HG02973 (cell line): ENCODE measurements at regions not wholly inside any gene's neighbourhood (a gene's known extent, or its start where the extent isn't known, plus 50 kb on each side); places are given as distances from the start of the nearest gene placed in this dataset.
"Not testable (repeated sequence)": the region's sequence is repeated elsewhere in the genome, so short reads cannot be mapped to it uniquely, and the experiment has no call there.

Source experiments
- ATAC-seq: cut with Tn5 transposase; IDR thresholded peaks from one replicate; pipeline ENCODE4 v1.9.1; 2021; ENCODE audit warnings: moderate library complexity; ENCODE audit not compliant: unreplicated experiment

DNA sequence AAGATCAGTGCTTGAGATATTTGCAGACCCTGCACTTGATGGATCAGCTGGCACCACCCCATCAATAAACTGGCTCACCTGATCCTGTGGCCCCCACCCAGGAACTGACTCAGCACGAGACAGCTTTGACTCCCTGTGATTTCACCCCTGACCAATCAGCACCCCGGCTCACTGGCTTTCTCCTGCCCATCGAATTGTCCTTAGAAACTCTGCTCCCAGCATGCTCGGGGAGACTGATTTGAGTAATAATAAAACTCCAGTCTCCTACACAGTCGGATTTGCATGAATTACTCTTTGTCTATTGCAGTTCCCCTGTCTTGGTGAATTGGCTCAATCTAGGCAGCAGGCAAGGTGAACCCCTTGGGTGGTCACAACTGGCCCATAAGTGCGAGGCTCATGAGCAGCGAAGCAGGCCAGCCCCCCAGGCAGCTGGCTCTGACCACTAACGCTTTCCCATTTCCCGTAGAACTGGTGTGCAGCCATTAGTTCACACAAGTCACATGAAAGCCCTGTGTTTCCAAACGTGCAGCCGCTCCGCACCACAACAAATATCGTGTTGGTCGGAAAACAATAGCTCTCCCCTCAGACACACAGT, 79.6 kb downstream of the RSPH3 start:
- no peak for ATAC-seq

DNA sequence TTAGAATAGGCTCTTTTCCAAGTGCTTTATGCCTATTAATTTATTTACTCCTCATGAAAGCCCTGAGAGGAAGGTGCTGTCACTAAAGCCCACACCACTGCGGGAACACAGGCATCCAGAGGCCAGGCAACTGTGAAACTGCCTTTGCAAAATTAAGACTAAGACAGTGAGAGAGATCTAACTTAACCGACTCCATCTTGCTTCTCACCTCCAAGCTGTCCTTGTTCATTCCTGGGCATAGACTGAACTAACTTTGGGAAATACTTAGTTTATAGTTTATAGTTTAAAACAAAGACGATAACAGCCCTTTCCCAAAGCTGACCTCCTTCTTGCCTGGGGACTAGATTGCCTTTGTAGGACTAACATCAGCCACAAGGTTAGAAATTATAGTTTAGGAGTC, 80.1 kb downstream of the RSPH3 start:
- ATAC-seq = no peak

DNA sequence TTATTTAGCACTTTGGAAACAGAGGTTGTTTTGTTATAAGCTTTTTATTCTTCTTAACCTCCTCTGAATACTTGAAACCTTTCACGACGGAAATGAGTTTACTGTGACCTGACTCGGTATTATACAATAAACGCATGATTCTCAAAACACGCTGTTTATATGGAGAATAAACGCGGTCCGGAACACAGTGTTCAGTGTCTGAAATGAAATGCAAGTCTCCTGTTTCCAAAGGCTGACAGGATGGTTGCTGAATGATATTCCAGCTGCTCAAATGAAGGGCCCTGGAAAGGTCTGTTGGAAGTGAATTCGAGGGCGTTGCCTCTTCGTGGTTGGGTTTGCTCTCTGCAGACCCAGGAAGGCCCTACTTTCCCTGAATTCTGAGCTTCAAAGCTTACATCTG, 83.4 kb downstream of the RSPH3 start:
- no peak for ATAC-seq

DNA sequence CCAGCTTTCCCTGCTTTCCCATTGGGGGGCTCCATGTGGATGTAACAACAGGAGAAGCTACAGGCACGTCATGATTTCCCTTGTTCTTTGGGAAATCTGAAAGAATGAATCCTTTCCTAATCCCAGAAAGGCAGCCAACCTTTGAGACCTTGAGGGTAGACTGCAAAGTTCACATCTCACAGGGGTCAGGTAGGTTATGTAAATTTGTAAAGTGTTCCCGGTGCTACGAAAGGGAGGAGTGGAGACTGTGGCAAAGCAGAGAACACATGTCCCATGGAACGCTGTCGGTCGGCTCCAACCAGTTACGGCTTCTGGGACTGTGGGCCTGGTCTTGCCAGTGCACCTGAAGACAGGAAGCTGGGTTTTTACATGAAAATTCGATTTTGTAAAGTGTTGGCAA, 85.1 kb downstream of the RSPH3 start:
- no peak for ATAC-seq

DNA sequence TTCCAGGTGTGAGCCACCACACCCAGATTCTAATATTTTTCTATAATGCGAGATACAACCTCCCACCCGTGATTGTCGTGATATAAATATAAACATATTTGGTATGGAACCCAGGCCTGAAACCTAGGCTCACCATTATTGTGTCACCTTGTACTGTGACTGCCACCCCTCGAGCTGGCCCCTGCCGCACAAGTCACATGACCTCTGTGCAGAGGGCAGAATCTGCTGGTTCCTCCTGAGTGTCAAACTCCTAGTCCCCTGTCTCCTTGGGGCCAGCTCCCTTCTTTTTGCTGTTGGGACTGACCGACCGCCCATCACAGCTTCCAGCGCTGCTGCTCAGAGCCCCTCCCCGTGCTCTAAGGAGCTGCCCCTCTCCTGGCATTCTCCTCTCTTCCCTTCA, 86.4 kb downstream of the RSPH3 start:
- ATAC-seq = no peak

DNA sequence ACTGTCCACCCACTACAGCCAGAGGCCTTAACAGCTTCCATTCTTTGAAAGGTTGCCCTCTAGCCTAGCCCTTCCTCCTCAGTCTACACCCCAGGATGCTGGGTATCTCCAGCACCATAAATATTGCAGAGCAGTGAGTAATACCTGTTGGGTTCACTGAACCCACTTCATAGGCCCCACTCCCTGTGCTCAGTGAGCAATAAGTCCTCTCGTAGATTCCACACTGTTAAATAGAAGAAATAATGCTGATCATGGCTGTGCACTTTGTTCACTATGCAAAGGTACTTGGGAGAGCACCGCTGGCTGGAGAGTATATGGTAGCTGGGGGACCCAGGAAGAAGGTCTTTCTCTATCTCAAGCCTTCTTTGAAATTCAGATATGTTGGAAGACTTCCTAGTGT, 87.3 kb downstream of the RSPH3 start:
- no peak for ATAC-seq

DNA sequence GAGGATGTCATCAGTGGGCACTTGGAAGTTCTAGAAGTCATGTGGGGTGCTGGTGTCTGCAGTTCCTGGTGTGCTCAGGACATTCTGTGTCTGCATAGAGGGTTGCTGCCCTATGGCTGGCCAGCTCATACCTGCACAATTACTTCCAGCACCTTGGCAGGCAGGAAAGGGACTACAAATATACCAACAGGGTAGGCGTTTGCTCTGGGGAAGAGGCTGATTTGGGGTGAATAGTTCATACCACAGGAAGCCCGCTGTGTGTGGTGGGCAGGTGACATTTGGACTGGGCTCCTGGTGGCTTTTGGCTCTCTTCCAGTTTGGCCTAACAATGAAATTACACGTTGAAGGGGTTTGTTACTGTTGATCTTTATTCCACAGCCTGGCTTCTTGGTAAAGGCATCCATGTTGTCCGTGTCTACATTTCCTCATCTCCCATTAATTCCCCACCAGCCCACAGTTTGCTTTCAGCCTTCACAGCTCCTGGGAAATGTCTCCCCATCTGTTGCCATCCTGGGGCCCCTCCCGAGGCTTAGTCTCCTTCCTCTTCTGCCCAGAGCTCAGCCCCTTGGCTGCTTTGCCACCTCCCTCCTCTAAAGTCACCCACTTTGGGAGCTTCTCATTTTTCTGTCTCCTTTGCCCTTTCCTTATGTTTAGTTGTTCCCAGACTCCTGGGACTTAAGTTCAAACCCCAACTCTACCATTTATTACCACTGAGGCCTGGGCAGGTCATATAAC, 88.1 kb downstream of the RSPH3 start:
- ATAC-seq = no peak

DNA sequence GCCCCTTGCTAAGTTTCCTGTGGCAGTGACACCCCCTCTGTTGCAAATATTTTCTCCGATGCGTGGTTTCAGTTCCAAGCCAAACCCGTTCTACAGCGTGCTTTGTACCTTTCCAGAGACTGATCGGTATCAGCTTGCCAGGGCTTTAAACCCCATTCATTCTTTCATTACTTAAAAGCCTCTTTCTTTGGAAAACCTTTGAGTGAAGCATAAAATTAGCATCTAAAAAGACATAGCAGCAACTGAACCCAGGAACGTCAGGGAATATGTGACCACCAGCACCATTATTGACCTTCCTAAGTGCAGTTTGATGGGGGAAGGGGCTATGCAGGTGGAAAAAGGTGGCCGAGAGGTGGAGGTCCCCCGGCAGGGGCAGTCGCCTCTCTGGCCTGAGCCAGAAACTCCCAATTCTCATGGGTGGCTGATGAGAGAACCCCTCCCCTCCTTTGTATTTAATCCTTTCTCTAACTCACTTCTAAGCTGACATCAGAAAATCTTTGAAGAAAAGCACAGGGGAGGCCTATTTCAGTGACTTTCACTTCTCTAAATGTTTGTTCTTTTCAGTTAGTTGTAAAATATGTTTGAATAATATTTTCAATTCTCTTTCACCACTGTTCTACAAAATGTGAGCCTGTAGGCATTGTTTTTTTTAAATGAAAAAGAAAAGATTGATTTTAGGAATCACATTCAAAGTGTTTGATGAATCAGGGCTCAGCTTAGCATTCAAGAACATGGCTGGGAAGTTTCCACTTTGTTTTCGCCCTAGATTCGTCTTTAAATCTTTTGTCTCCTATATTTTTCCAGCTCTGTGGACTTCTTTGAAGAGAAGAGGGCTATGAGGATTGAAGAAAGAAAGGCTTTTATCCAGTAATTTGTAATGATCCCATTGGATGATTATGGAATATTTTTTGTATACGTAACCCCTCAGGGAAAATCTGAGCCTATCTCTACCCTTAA, 89.2 kb downstream of the RSPH3 start:
- peak; percentile 50 for ATAC-seq

DNA sequence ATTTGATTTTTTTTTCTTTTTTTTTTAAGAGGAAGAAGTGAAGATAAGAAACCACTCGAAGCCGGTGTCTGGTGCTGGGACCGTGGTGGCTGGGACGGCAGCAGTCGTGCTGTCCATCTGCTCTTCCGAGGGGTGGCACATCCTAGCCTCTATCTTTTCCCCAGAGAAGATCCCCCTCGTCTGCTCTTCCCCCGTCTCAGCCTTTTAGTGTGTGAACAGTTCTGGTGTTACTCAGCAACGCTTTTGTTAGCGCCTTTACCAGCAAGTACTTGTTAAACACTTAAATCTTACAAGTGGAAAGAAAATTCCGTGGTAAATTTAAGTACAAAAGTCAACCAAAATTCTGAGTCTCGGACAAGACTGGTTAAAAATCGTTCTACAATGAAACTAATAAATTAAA, 90.1 kb downstream of the RSPH3 start:
- no peak for ATAC-seq

DNA sequence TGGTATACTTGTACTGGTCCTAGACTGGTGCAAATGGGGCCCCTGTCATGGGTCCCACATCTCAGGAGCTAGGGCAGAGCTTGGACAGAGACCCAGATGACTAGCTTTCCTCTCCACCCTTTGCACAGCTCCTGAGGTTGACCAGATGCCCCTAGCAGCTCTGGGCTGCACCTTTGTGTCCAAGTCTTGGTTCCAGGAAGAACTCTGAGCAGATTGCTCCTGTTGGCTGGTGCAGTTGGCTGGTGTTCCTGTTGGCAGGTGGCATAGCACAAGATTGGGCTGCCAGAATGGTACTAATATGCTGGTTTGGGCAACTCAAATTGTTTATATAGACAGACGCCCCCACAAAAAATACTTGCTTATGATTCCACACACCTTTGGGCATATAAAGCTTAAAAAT, 89.4 kb upstream of the EZR start:
- no peak for ATAC-seq

DNA sequence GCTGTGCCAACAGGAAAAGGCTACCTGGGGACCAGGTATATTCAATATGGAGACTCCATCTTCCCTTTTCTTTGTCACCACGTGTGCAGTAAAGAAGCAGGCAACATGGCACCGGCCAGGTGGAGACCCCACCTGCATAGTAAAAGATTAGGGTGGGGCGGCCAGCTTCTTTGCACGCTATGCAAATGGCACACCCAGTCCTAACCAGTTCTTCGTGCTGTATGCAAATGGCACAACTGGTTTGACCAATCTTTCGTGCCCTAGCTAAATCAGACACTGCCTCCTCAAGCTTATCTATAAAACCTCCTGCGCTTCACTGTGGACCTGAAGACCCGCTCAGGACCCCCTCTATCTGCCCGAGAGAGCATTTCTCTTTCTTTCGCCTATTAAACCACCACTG, 88.8 kb upstream of the EZR start:
- ATAC-seq = no peak

DNA sequence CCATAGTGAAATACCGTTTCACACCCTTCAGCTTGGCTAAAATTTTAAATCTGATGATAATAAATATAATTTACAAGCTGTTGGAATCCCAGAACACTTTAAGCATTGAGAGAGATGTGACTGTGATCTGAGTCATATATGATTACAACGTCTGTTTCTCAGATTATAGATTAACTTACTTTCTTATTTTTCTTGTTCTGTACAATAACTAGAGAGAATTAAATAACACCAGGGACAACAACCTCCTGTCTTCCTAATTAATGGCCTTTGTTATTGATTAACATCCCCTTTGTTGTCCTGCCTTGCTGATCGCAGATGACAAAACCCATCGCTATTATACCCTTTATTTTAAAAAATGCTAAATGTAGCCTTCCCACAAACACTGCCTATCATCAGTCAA, 87.8 kb upstream of the EZR start:
- no peak for ATAC-seq

DNA sequence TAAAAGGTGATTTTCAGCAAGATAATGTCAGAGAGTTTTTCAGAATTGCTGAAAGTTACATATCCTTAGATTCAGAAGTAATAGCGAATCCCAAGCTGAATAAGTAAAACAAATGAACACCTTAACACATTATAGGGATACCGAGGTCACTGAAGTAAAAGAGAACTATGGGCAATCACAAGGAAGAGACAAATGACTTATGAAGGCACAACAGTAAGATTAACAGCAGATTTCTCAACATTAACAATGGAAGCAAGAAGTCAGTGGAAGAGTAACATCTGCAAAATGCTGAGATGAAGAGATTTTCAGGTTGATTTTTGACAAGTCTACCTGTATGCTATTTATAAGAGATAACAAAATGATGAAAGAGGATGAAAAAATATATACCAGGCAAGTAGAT, 86.1 kb upstream of the EZR start:
- no peak for ATAC-seq

DNA sequence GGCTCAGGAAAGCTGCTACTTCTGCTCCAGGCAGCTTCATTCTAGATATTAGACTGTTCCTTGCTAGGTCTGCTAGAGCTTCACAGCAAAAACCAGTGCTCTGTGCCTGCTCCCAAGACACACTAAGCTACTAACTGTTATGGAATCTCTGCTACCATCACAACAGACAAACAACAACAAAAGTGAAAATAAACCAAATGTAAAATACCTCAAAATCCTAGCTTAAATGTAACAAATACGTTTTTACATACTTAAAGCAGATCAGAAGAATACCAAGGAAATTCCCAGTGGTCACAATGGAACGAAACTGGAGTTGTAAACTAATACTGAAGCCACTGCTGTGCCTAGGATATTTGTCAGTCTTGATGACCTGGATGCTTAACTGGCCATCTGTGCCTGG, 84.6 kb upstream of the EZR start:
- ATAC-seq = no peak

DNA sequence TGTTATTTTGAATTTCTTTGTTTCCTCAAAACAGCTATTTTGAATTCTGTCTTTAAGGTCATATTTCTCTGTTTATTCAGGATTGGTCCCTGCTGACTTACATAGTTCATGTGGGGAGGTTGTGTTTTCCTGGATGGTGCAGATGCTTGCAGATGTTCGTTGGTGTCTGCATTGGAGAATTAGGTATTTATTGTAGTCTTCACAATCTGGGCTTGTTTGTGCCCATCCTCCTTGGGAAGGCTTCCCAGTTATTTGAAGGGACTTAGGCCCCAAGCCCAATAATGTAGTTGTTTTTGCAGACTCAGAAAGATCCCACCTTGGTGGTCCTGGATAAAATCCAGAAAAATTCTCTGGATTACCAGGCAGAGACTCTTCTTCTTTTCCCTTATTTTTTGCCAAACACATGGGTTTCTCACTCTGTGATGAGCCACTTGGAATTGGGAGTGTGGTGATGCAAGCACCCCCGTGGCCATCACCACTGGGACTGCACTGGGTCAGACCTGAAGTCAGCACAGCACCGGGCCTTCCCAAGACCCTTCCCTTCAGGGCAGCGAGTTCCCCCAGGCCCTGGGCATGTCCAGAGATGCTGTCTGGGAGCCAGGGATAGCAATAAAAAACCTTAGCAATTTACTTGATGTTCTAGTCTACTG, 81.6 kb upstream of the EZR start:
- no peak for ATAC-seq

DNA sequence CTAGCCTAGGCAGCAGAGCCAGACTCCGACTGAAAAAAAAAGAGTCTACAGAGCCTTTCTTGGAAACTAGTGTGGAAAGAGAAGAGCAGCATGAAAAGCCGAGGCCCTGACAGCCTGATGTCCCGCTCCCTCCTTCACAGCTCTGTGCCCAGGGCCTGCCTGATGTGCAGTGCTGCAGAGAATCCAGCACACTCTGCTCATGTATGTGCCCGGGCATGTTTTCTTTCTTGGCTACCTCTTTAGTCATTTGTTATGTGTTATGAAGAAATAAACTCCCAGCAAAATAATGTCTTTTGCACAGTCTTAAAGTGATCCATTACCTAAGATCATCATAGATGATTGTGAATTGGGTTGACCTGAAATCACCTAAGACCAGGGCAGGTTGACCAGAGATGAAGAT, 78.1 kb upstream of the EZR start:
- no peak for ATAC-seq

DNA sequence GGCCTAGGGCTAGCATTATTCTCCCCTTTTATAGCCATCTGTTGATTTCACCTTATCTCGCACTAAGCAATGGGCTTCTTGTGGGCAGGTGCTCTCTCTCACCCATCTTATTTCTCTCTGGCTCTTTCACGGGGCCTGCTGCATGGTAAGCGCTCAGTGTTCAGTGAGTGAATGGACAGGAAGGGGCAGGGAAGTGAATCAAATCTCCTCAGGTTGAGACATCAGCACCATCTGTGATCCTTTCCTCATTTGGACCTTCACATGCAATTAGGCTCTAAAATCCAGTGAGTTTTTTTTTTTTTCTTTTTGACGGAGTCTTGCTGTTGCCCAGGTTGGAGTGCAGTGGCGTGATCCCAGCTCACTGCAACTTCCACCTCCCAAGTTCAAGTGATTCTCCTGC, 76.5 kb upstream of the EZR start:
- ATAC-seq = no peak

DNA sequence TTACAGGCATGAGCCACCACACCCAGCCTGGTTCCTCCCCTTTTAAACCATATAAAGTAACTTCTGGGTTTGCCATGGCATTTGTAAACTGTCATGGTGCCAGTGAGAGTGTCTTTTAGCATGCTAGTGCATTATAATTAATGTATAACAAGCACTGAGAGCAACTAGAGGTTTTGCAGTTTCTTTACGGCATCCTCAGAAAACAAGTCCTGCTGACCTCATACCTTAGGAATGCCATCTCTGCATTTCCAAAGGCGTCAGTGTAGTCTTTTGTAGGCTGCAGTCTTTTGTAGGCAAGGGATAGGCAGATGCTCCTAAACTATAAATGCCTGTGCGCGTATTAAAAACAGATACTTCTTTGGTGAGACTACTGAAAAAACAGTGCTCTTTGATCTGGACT, 75.0 kb upstream of the EZR start:
- no peak for ATAC-seq

DNA sequence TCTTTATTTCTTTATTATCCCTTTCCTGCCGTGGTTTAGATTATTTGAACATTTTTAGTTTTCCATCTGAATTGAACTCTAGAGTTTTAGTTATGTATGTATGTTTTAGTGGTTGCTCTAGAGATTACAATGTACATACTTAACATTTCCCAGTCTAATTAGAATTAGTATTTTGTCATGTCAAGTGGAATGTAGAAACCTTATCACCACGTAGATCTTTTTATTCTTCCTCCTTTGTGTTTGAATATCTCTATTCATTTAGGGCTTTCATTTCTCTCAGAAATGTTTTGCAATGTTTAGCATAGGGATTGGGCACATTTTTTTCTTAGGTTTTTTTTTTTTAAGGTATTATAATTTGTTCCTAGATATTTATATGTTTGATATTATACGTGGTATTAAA, 73.1 kb upstream of the EZR start:
- no peak for ATAC-seq

DNA sequence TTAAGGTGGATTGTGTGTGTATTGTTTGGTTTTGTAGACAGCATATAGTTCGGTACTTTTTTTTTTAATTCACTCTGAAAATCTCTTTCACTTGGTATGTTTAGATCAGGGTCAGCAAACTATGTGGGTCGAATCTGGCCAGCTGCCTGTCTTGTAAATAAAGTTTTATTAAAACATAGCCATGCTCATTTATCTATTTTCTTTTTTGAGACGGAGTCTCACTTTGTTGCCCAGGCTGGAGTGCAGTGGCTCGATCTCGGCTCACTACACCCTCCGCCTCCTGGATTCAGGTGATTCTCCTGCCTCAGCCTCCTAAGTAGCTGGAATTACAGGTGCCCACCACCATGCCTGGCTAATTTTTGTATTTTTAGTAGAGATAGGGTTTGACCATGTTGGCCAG, 72.4 kb upstream of the EZR start:
- ATAC-seq = not testable (repeated sequence)

DNA sequence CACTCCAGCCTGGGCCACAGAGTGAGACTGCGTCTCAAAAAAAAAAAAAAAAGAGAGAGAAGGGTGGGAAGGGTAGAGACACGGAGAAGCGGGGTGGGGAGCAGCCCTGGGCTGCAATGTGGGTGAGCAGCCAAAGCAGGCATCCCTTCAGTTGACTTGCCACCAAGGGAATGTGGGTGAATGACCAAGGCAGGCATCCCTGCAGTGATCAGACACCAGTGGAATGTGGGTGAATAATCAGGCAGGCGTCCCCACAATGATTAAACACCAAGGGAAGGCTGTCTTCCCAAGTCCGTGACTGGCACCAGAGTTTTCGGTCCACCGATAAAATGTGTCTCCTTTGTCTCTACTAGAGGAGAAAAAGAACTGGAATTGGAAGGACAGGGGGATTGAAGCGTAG, 69.0 kb upstream of the EZR start:
- ATAC-seq = not testable (repeated sequence)
